Left ventricle myocardium superior (tissue), 1 donor: ENCODE measurements at regions not wholly inside any gene's neighbourhood (a gene's known extent, or its start where the extent isn't known, plus 50 kb on each side); places are given as distances from the start of the nearest gene placed in this dataset.
"Not testable (repeated sequence)": the region's sequence is repeated elsewhere in the genome, so short reads cannot be mapped to it uniquely, and the experiment has no call there.

Source experiments
- ATAC-seq: fragments of 200-7000 bp; cut with Tn5 transposase; one replicate; pipeline ENCODE4 v1.9.1; 2020; ENCODE audit warnings: mild to moderate bottlenecking, moderate library complexity
- DNase-seq: peaks from one replicate; pipeline ENCODE4 v3.0.0-alpha.2; 2020
- intact Hi-C: fragments of 100-400 bp; cut with micrococcal nuclease; formaldehyde crosslinking; loops from one replicate; pipeline ENCODE4 v1.11.0; 2022
- donor health status: DM: no; HTN: yes; CAD: no; lungs with severe emphysema.

- ATAC-seq, DNase-seq, intact Hi-C loops: not testable (repeated sequence)
Measured at GRCh38 chrX:35221391-35221790, 278.8 kb downstream of the FAM47B start.

GRCh38 chrX:35244088-35244741 lies 301.6 kb downstream of the FAM47B start:
- DNase-seq (no peak), ATAC-seq (no peak)
- intact Hi-C loops: no loop called here

GRCh38 chrX:35244796-35245508 lies 302.4 kb downstream of the FAM47B start:
- intact Hi-C loops: no loop called here
- ATAC-seq (no peak), DNase-seq (no peak)

- intact Hi-C loops: no loop called here
- DNase-seq (no peak), ATAC-seq (peak; percentile 58)
Measured at GRCh38 chrX:35251226-35251625, 308.6 kb downstream of the FAM47B start.

- intact Hi-C loops: no loop called here
- ATAC-seq: no peak
- DNase-seq: no peak
Measured at GRCh38 chrX:35276115-35276514, 333.5 kb downstream of the FAM47B start.

GRCh38 chrX:35285289-35285962 lies 342.8 kb downstream of the FAM47B start:
- intact Hi-C loops: no loop called here
- no peak for ATAC-seq

GRCh38 chrX:35288657-35289056 lies 346.1 kb downstream of the FAM47B start:
- ATAC-seq: no peak
- DNase-seq: no peak
- intact Hi-C loops: no loop called here

More at GRCh38 chrX:35285289-35285962, 342.8 kb downstream of the FAM47B start:
- DNase-seq: no peak

GRCh38 chrX:35289952-35290351 lies 347.4 kb downstream of the FAM47B start:
- intact Hi-C loops: no loop called here
- DNase-seq (no peak), ATAC-seq (no peak)

- no peak for ATAC-seq
- no peak for DNase-seq
- intact Hi-C loops: no loop called here
Measured at GRCh38 chrX:35291013-35291412, 348.4 kb downstream of the FAM47B start.

GRCh38 chrX:35292522-35292921 lies 349.9 kb downstream of the FAM47B start:
- ATAC-seq: no peak
- intact Hi-C loops: no loop called here
- no peak for DNase-seq

- ATAC-seq, DNase-seq, intact Hi-C loops: not testable (repeated sequence)
Measured at GRCh38 chrX:35305037-35305436, 362.4 kb downstream of the FAM47B start.

- intact Hi-C loops: no loop called here
- DNase-seq: no peak
- ATAC-seq: no peak
Measured at GRCh38 chrX:35339796-35340195, 397.2 kb downstream of the FAM47B start.

GRCh38 chrX:35340465-35340864 lies 397.9 kb downstream of the FAM47B start:
- intact Hi-C loops: no loop called here

GRCh38 chrX:35351212-35351611 lies 408.6 kb downstream of the FAM47B start:
- intact Hi-C loops: no loop called here
- no peak for DNase-seq
- no peak for ATAC-seq

More at GRCh38 chrX:35340465-35340864, 397.9 kb downstream of the FAM47B start:
- DNase-seq (no peak), ATAC-seq (no peak)

GRCh38 chrX:35351795-35352483 lies 409.3 kb downstream of the FAM47B start:
- no peak for ATAC-seq
- no peak for DNase-seq
- intact Hi-C loops: no loop called here

GRCh38 chrX:35357656-35358055 lies 415.1 kb downstream of the FAM47B start:
- no peak for DNase-seq
- ATAC-seq: no peak
- intact Hi-C loops: no loop called here

GRCh38 chrX:35362866-35363265 lies 420.3 kb downstream of the FAM47B start:
- no peak for DNase-seq
- no peak for ATAC-seq
- intact Hi-C loops: no loop called here

GRCh38 chrX:35374116-35374515 lies 424.0 kb upstream of the MAGEB16 start:
- DNase-seq (no peak), ATAC-seq (no peak)
- intact Hi-C loops: no loop called here

- ATAC-seq (no peak), DNase-seq (no peak)
- intact Hi-C loops: no loop called here
Measured at GRCh38 chrX:35380808-35381700, 417.1 kb upstream of the MAGEB16 start.
